ENCODE measurements at regions not wholly inside any gene's neighbourhood (a gene's known extent, or its start where the extent isn't known, plus 50 kb on each side); places are given as distances from the start of the nearest gene placed in this dataset.

GRCh38 chr14:66117600-66117999 is 368.6 kb upstream of the CCDC196 start:
- no peak for DNase-seq (ENCODE audit: low read depth)

GRCh38 chr14:66119606-66120231 is 366.5 kb upstream of the CCDC196 start:
- DNase-seq (ENCODE audit: low read depth), result no peak

- DNase-seq (ENCODE audit: low read depth), result no peak
Measured at GRCh38 chr14:66120402-66120801, 365.8 kb upstream of the CCDC196 start.

- no peak for DNase-seq (ENCODE audit: low read depth)
Measured at GRCh38 chr14:66121859-66122258, 364.3 kb upstream of the CCDC196 start.

- DNase-seq (ENCODE audit: low read depth), result no peak
Measured at GRCh38 chr14:66129224-66129623, 356.9 kb upstream of the CCDC196 start.

- DNase-seq (ENCODE audit: low read depth), result no peak
Measured at GRCh38 chr14:66131111-66131510, 355.1 kb upstream of the CCDC196 start.

GRCh38 chr14:66133666-66134065 is 352.5 kb upstream of the CCDC196 start:
- DNase-seq (ENCODE audit: low read depth), result no peak

- no peak for DNase-seq (ENCODE audit: low read depth)
Measured at GRCh38 chr14:66135831-66136230, 350.3 kb upstream of the CCDC196 start.

GRCh38 chr14:66137081-66137480 is 349.1 kb upstream of the CCDC196 start:
- DNase-seq (ENCODE audit: low read depth), result no peak

- DNase-seq (ENCODE audit: low read depth), result no peak
Measured at GRCh38 chr14:66139432-66139831, 346.7 kb upstream of the CCDC196 start.

- no peak for DNase-seq (ENCODE audit: low read depth)
Measured at GRCh38 chr14:66140213-66140918, 345.8 kb upstream of the CCDC196 start.

- DNase-seq (ENCODE audit: low read depth), result no peak
Measured at GRCh38 chr14:66140963-66141362, 345.2 kb upstream of the CCDC196 start.

GRCh38 chr14:66141733-66142132 is 344.4 kb upstream of the CCDC196 start:
- DNase-seq (ENCODE audit: low read depth), result no peak

- no peak for DNase-seq (ENCODE audit: low read depth)
Measured at GRCh38 chr14:66143387-66144112, 342.6 kb upstream of the CCDC196 start.

GRCh38 chr14:66152302-66152701 is 333.9 kb upstream of the CCDC196 start:
- DNase-seq (ENCODE audit: low read depth), result no peak

GRCh38 chr14:66152747-66153146 is 333.4 kb upstream of the CCDC196 start:
- no peak for DNase-seq (ENCODE audit: low read depth)

- DNase-seq (ENCODE audit: low read depth), result no peak
Measured at GRCh38 chr14:66163023-66163422, 323.1 kb upstream of the CCDC196 start.

GRCh38 chr14:66165337-66165736 is 320.8 kb upstream of the CCDC196 start:
- DNase-seq (ENCODE audit: low read depth), result no peak

- DNase-seq (ENCODE audit: low read depth), result no peak
Measured at GRCh38 chr14:66174453-66174891, 311.7 kb upstream of the CCDC196 start.

GRCh38 chr14:66177935-66178334 is 308.2 kb upstream of the CCDC196 start:
- DNase-seq (ENCODE audit: low read depth), result no peak

GRCh38 chr14:66196670-66197069 is 289.5 kb upstream of the CCDC196 start:
- no peak for DNase-seq (ENCODE audit: low read depth)

GRCh38 chr14:66197276-66197675 is 288.9 kb upstream of the CCDC196 start:
- no peak for DNase-seq (ENCODE audit: low read depth)

- no peak for DNase-seq (ENCODE audit: low read depth)
Measured at GRCh38 chr14:66206554-66206953, 279.6 kb upstream of the CCDC196 start.

Measured in stimulated activated CD8-positive, alpha-beta memory T cell treated with anti-CD3 and anti-CD28 coated beads, Interleukin-15, amount 100 ng/mL, for 24 hours (primary cell).